GM12878 (cell line): ENCODE measurements at regions not wholly inside any gene's neighbourhood (a gene's known extent, or its start where the extent isn't known, plus 50 kb on each side); places are given as distances from the start of the nearest gene placed in this dataset.

Source experiments
- ATAC-seq: fragments of 200-7000 bp; cut with Tn5 transposase; 3 replicates; pipeline ENCODE4 v1.9.1; 2020; ENCODE audit warnings: mild to moderate bottlenecking, moderate library complexity
- BruUV-seq: library from RNA; stranded (reverse); fragments of 400-500 nt; replicated peaks from 2 replicates; lab custom pipeline; 2021; lab: Mats Ljungman, UMichigan
- CTCF ChIA-PET: fragments of 300-600 bp; sonication (Branson Sonifier 250); formaldehyde crosslinking; extraction: SDS; loops from one replicate; lab custom pipeline; 2021; ENCODE audit warnings: inconsistent platforms; lab: Yijun Ruan, JAX
- POLR2A ChIA-PET: fragments of 350-600 bp; formaldehyde crosslinking; extraction: SDS; loops from one replicate; lab custom pipeline; 2021; ENCODE audit warnings: inconsistent platforms; lab: Charles Lee
- RAD21 ChIA-PET: fragments of 300-600 bp; sonication (Branson Sonifier 250); formaldehyde crosslinking; loops from one replicate; lab custom pipeline; 2023; ENCODE audit warnings: antibody characterized with exemption; ENCODE audit not compliant: unreplicated experiment; lab: Charles Lee
- SMC1A ChIA-PET: fragments of 300-600 bp; sonication (Branson Sonifier 250); formaldehyde crosslinking; loops from one replicate; lab custom pipeline; 2023; ENCODE audit not compliant: unreplicated experiment, uncharacterized antibody; lab: Charles Lee
- DNase-seq: peaks from one replicate; pipeline ENCODE4 v3.0.0-alpha.2; 2011; ENCODE audit warnings: low read depth, low spot score
- FAIRE-seq: peaks from 3 replicates; lab custom pipeline; 2011; peaks lifted over from hg19 to GRCh38; lab: Jason Lieb, UNC
- H2AFZ ChIP-seq: 2 replicates; pipeline ENCODE4 v1.6.0; 2011; ENCODE audit warnings: low read depth, low read length, control low read depth; ENCODE audit not compliant: control insufficient read depth
- H3K27ac ChIP-seq: 2 replicates; pipeline ENCODE4 v1.5.1; 2011; ENCODE audit warnings: control low read depth; ENCODE audit not compliant: control insufficient read depth, insufficient read depth
- H3K27me3 ChIP-seq, 2 experiments: replicated peaks in 1 of 2; 2 replicates each; pipeline versions ENCODE4 v1.6.0 to v1.6.1; 2011; ENCODE audit warnings: low read length in 1 of 2; ENCODE audit not compliant: control insufficient read depth in 2 of 2, insufficient read depth in 2 of 2
- H3K36me3 ChIP-seq, 2 experiments: 2 replicates each; pipeline ENCODE4 v1.5.1; 2011; ENCODE audit warnings: low read length in 1 of 2; ENCODE audit not compliant: control insufficient read depth in 2 of 2, insufficient read depth in 2 of 2
- H3K4me1 ChIP-seq: 2 replicates; pipeline ENCODE4 v1.6.1; 2011; ENCODE audit warnings: mild to moderate bottlenecking, low read length, moderate library complexity, mixed read lengths; ENCODE audit not compliant: control insufficient read depth, insufficient read depth
- H3K4me2 ChIP-seq: 2 replicates; pipeline ENCODE4 v1.6.0; 2011; ENCODE audit warnings: control low read depth; ENCODE audit not compliant: control insufficient read depth, insufficient read depth
- H3K4me3 ChIP-seq: fragments of 200-600 bp; sonication (generic); 2 replicates; pipeline ENCODE4 v1.5.1; 2016
- H3K79me2 ChIP-seq: 2 replicates; pipeline ENCODE4 v1.6.0; 2011; ENCODE audit warnings: low read length; ENCODE audit not compliant: control insufficient read depth, insufficient read depth
- H3K9ac ChIP-seq: 2 replicates; pipeline ENCODE4 v1.8.0; 2011; ENCODE audit warnings: low read length, control low read depth, mixed read lengths; ENCODE audit not compliant: control insufficient read depth, insufficient read depth
- H3K9me3 ChIP-seq: replicated peaks from 3 replicates; pipeline ENCODE4 v1.5.1; 2011; ENCODE audit warnings: mild to moderate bottlenecking, low read length; ENCODE audit not compliant: control insufficient read depth, insufficient read depth
- H4K20me1 ChIP-seq: 2 replicates; pipeline ENCODE4 v1.6.0; 2011; ENCODE audit not compliant: control insufficient read depth, insufficient read depth
- ATF3 ChIP-seq: IDR thresholded peaks from 2 replicates; pipeline ENCODE4 v1.6.1; 2011; ENCODE audit warnings: low read depth, mild to moderate bottlenecking, low read length, moderate library complexity, borderline replicate concordance; ENCODE audit errors: extremely low read depth
- CBX5 ChIP-seq: sonication (generic); IDR thresholded peaks from 2 replicates; pipeline ENCODE4 v1.6.1; 2016; ENCODE audit warnings: low read depth, moderate library complexity, mild to moderate bottlenecking, inconsistent platforms
- CUX1 ChIP-seq: IDR thresholded peaks from 2 replicates; pipeline ENCODE4 v1.6.1; 2012; ENCODE audit warnings: improper control_type of control experiment, low read depth, low read length; ENCODE audit not compliant: insufficient replicate concordance
- EED ChIP-seq: sonication (generic); IDR thresholded peaks from 2 replicates; pipeline ENCODE4 v1.6.1; 2016; ENCODE audit warnings: antibody characterized with exemption, low read depth
- IKZF2 ChIP-seq, 2 experiments: fragments of 450-650 bp; IDR thresholded peaks; 2 replicates each; pipeline ENCODE4 v1.6.1; 2017; ENCODE audit warnings: mild to moderate bottlenecking in 2 of 2, moderate library complexity in 2 of 2
- MEF2B ChIP-seq: fragments of 450-650 bp; IDR thresholded peaks from 2 replicates; pipeline ENCODE4 v1.6.1; 2018; ENCODE audit warnings: mild to moderate bottlenecking, moderate library complexity; ENCODE audit not compliant: partially characterized antibody, poor library complexity, severe bottlenecking
- NFYA ChIP-seq: IDR thresholded peaks from 2 replicates; pipeline ENCODE4 v1.6.1; 2011; ENCODE audit warnings: low read depth, mild to moderate bottlenecking, low read length, improper control_type of control experiment, borderline replicate concordance
- PBX3 ChIP-seq: IDR thresholded peaks from 2 replicates; pipeline ENCODE4 v1.6.1; 2011; ENCODE audit warnings: mild to moderate bottlenecking, low read depth, low read length, moderate library complexity; ENCODE audit not compliant: insufficient replicate concordance
- PML ChIP-seq: IDR thresholded peaks from 2 replicates; pipeline ENCODE4 v1.6.1; 2012; ENCODE audit warnings: low read length, inconsistent platforms
- POLR2A ChIP-seq: IDR thresholded peaks from 2 replicates; pipeline ENCODE4 v1.6.1; 2011; ENCODE audit warnings: low read depth, mild to moderate bottlenecking, low read length
- SREBF1 ChIP-seq: IDR thresholded peaks from 2 replicates; pipeline ENCODE4 v1.6.1; 2012; ENCODE audit warnings: mild to moderate bottlenecking, low read length
- SRF ChIP-seq, 2 experiments: IDR thresholded peaks; 2 replicates each; pipeline ENCODE4 v1.6.1; 2011; ENCODE audit warnings: low read depth in 2 of 2, low read length in 2 of 2, mild to moderate bottlenecking in 1 of 2, moderate library complexity in 1 of 2
- TCF7 ChIP-seq: IDR thresholded peaks from 2 replicates; pipeline ENCODE4 v1.6.1; 2014; ENCODE audit warnings: antibody characterized with exemption, borderline replicate concordance
- ZNF384 ChIP-seq: IDR thresholded peaks from 2 replicates; pipeline ENCODE4 v1.6.1; 2012; ENCODE audit warnings: low read depth, mild to moderate bottlenecking, low read length, improper control_type of control experiment, borderline replicate concordance
- WGBS: methylation state at CpG from one replicate; pipeline ENCODE4 v1.1.6; 2016; ENCODE audit warnings: low lambda C conversion rate; ENCODE audit not compliant: insufficient replicate concordance, insufficient coverage; ENCODE audit errors: missing lambda C conversion rate; 5-methylcytosine and 5-hydroxymethylcytosine counted together
- in situ Hi-C: fragments of 300-500 bp; cut with MboI; formaldehyde crosslinking; loops from 9 replicates; pipeline ENCODE4 v1.14.3; 2018; ENCODE audit warnings: mixed read lengths
- intact Hi-C: fragments of 100-400 bp; cut with micrococcal nuclease; formaldehyde crosslinking; loops from one replicate; pipeline ENCODE4 v1.14.2; 2022; ENCODE audit not compliant: unreplicated experiment

- no TSS peak for BruUV-seq
These were observed 362.1 kb downstream of the SLC6A15 start for GRCh38 chr12:84550518-84550917.

More at GRCh38 chr12:84550518-84550917, 362.1 kb downstream of the SLC6A15 start:
- Histone ChIP-seq H3K27me3 (no peaks in the 10 kb centered on the region), H3K9me3 (no peaks in the 10 kb centered on the region), H3K4me2 (no peak overlapping the region), H3K36me3 (no peaks in the 10 kb centered on the region), H3K4me1 (no peaks in the 10 kb centered on the region), H3K9ac (no peak overlapping the region), H3K79me2 (no peaks in the 10 kb centered on the region), H3K4me3 (no peak overlapping the region), H3K27ac (no peak overlapping the region), H2AFZ (no peak overlapping the region), H4K20me1 (no peaks in the 10 kb centered on the region)
- 0% methylated on average over 1 of the region's 1 CpG for WGBS
- ChIA-PET SMC1A (no interaction called here), RAD21 (no interaction called here), CTCF (no interaction called here), POLR2A (no interaction called here)
- in situ Hi-C loops, result no loop called here
- ATAC-seq (no peak), DNase-seq (no peak), FAIRE-seq (no peak)
- intact Hi-C loops, result no loop called here
- no peak for TF ChIP-seq SRF (IDR thresholded peaks at IDR 0.05; ENCODE audit: low read depth in 2 of 2, low read length in 2 of 2)
- TF ChIP-seq ATF3, result no peak
- no peak for TF ChIP-seq PBX3
- no peak for TF ChIP-seq SREBF1
- no peak for TF ChIP-seq CUX1
- no peak for TF ChIP-seq TCF7
- no peak for TF ChIP-seq IKZF2 (IDR thresholded peaks at IDR 0.05)
- TF ChIP-seq PML, result no peak
- TF ChIP-seq MEF2B, result no peak
- no peak for TF ChIP-seq CBX5
- no peak for TF ChIP-seq POLR2A
- no peak for TF ChIP-seq EED
- TF ChIP-seq ZNF384, result no peak
- no peak for TF ChIP-seq NFYA
